GM12873 (cell line): ENCODE measurements at regions not wholly inside any gene's neighbourhood (a gene's known extent, or its start where the extent isn't known, plus 50 kb on each side); places are given as distances from the start of the nearest gene placed in this dataset.

ENCODE experiments used
- CTCF ChIP-seq: IDR thresholded peaks from 2 replicates; pipeline ENCODE4 v1.5.1; 2012; ENCODE audit warnings: low read depth, mild to moderate bottlenecking, moderate library complexity, low read length, control low read depth; ENCODE audit not compliant: insufficient read depth; ENCODE audit errors: missing control alignments

GRCh38 chr5:109580225-109580624, 109.5 kb upstream of the MAN2A1 start:
- no peak for TF ChIP-seq CTCF

- no peak for TF ChIP-seq CTCF
These were observed 114.2 kb upstream of the MAN2A1 start for GRCh38 chr5:109575506-109575905.

- TF ChIP-seq CTCF, result no peak
These were observed 114.7 kb upstream of the MAN2A1 start for GRCh38 chr5:109574985-109575384.

- no peak for TF ChIP-seq CTCF
These were observed 116.0 kb upstream of the MAN2A1 start for GRCh38 chr5:109573766-109574165.

- no peak for TF ChIP-seq CTCF
These were observed 116.5 kb upstream of the MAN2A1 start for GRCh38 chr5:109573256-109573655.

- no peak for TF ChIP-seq CTCF
These were observed 117.9 kb upstream of the MAN2A1 start for GRCh38 chr5:109571785-109572184.

- no peak for TF ChIP-seq CTCF
These were observed 119.3 kb upstream of the MAN2A1 start for GRCh38 chr5:109570362-109570874.

- TF ChIP-seq CTCF, result no peak
These were observed 122.2 kb upstream of the MAN2A1 start for GRCh38 chr5:109567374-109568044.
